NCI-H82 treated with DMSO at 0.1 percent for 48 hours (cell line): ENCODE measurements at regions not wholly inside any gene's neighbourhood (a gene's known extent, or its start where the extent isn't known, plus 50 kb on each side); places are given as distances from the start of the nearest gene placed in this dataset.

Experiments used
- DNase-seq: peaks from one replicate; lab custom pipeline; 2025; ENCODE audit not compliant: unreplicated experiment; lab: John Stamatoyannopoulos, UW

- no peak for DNase-seq
These were observed 190.7 kb upstream of the MID1 start for GRCh38 chrX:10811111-10811510.

- DNase-seq = no peak
These were observed 193.4 kb upstream of the MID1 start for GRCh38 chrX:10813761-10814160.

DNA sequence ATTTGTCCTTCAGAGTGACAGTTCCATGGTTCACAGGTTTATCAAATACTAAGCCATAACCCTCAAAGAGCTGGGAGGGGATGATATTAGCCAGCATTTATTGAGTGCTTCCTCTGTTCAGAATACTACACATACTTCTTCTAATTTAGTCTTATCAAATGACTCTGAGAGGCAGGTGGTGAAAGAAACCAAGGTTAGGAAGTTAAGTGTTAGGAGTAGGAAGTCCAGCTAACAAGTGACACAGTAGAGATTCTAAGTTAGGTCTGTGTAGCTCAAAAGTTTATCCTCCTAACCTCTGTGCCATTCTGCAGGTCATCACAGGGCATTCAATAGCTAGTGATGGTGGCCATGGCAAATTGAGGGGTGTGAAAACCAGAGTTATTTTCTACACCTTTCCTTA, 198.3 kb upstream of the MID1 start:
- no peak for DNase-seq

GRCh38 chrX:10819973-10820372, 199.6 kb upstream of the MID1 start:
- no peak for DNase-seq

DNA sequence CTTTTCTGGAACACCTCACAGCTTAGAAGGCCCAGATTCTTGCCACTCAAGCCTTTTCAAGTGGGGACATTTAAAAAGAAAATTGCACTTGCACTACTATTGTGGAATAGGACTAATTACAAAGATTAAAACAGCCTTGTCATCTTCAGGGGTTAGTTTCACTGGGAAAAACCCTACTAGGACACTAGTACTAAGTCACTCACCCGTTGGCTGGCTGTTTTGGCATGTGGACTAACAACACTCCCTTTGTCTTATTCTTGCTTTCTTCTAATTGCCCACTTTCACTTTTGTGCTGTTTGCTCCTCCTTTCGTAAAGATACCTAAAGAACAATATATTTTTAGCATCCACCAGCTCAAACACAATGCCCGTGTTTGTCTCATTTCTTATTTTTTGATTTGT, 200.9 kb upstream of the MID1 start:
- no peak for DNase-seq

GRCh38 chrX:10828036-10828435, 207.7 kb upstream of the MID1 start:
- DNase-seq = peak; percentile 46

DNA sequence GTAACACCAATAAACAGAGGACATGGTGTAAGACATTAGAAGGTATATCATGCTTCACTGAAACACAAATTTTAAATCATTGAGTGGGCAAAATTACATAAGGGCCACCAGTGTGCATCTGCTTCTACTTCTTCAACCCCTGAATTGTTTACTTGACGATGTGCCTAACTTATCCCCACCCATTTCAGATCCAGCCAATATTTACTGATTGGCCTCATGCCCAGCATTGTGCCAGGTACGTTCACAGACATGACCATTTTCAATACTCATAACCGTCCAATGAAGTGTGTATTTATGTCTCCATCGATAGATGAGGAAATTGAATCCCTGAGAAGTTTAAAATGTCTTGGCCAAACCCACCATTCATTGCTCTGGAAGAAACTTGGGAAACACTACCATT, 208.3 kb upstream of the MID1 start:
- no peak for DNase-seq

DNA sequence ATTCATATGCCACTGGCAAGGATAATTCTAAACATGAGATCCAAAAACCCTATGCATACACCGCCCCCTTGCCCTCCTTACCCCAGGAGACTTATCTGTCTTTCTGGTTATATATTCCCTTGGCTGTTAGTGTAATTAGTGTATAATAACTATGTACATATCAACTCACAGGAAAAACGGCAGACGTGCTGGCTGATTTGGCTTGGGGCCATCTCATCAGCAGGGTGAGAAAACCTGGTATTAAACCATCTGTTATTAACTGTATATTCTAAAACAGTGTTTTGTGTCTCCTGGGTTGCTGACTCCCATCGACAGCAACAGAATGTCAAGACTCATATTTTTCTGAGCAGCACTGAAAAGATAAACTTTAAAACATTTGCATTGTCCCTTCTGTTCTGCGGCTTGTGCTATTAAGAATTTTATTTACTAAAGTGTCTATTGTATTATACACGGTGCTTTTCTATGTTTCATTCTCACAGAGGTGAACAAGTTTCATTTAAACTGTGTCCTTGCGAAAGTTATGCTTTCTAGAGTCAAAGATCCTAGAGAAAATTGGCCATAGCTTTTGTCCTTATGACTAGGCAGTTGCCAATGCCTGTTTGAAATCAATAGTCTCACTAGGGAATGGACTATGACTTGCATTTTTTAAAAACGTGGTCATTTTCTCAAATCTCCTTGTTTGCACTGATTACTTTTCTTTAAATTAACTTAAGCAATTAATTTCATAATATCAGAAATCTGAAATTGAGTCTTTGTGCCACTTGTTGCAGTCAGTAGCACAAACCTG, 211.5 kb upstream of the MID1 start:
- peak; percentile 74 for DNase-seq

DNA sequence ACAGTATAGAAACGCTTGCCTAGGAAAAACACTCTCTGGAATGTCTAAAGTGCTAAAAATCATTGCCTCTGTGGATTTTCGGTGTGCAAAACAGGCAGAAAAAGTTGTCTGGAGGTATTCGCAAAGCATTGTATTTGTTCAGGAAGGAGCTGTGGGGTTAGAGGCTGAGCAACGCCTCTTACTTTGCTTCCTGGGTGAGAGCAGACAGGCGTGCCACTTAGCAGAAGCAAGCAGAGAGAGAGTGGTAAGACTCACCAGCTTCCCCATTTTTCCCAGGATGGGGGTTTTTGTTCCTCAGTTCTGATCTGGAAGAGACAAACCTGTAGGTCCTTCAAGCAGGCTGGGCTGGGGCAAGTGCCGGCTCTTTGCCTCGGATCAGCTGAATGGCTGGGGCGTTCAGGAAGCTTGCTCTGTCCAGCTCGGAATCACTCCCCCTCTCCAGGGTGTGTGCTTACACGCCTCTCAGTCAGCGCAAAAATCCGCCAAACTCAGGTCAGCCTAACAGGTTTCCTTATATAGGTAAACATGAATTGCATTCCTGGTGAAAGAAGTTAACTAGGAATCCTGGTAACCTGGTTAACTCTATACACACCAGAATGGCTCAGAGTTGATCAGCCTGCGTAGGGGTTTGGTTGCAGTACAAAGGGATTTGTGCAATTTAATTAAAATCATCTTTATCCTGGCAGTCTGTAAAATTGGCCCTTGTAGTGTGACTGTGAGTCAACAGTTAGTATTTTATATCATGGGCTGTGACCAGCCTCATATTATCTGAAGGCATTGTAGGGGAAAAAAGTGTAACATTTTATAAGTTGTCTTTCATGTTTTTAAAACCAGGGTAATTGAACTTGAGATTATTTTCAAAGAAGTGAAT, 213.1 kb upstream of the MID1 start:
- DNase-seq = peak; percentile 61

- DNase-seq = no peak
These were observed 221.2 kb upstream of the MID1 start for GRCh38 chrX:10841579-10841978.

DNA sequence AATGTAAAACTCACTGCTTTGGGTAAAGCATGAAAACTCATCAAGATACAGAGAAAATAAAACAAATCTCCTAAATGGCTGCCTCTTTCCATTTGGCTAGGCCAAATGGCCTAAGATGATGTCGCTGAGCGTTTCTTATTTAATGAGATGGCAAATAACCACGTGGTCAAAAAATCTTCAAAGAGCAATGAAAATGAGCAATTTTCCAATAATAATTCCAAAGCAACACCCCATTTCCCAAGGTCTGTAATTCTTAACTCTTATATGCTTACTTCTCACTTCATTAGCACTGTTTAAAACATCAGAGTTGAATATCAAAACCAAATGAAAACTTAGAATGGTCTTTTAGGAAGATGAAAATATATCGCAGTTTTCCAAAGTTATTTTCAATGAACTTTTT, 222.3 kb upstream of the MID1 start:
- DNase-seq = no peak

GRCh38 chrX:10847333-10847732, 226.9 kb upstream of the MID1 start:
- no peak for DNase-seq

DNA sequence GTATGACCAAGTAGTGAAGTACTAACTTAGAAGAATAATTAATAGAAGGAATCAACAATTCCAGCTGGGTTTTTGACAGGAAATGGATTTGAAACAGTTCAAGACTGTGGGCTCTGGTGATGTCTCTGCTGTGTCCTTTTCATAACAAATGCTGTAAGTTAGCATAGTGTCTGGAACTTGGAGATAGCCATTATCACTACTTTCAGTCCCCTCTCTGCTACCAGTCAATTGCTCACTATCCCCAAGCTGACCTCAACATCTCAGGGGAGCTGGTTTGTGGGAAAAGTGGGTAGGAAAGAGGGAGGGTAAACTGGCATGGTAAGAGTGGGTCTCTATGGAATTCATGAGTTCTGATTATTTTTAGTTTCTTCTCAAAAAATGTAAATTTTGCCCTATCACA, 231.4 kb upstream of the MID1 start:
- DNase-seq = no peak

DNA sequence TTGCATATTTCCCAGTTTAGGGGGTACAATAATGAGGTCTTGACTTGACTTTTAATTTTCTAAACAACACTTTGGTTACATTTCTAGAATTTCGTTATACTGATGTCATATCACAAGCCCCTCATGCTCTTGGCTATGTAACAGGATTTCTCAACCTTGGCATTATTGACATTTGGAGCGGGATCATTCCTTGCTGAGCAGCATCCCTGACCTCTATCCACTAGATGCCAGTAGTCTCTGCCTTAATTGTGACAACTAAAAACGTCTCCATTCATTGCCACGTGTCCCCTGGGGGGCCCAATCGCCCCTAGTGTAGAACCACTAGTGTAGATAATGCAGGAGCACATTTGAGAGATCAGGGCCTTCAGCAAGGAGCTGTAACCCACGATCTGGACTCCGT, 234.2 kb upstream of the MID1 start:
- peak; percentile 41 for DNase-seq

- DNase-seq = peak; percentile 92
These were observed 235.5 kb upstream of the MID1 start for GRCh38 chrX:10855845-10856244.

GRCh38 chrX:10856797-10857196, 236.4 kb upstream of the MID1 start:
- DNase-seq = peak; percentile 64

DNA sequence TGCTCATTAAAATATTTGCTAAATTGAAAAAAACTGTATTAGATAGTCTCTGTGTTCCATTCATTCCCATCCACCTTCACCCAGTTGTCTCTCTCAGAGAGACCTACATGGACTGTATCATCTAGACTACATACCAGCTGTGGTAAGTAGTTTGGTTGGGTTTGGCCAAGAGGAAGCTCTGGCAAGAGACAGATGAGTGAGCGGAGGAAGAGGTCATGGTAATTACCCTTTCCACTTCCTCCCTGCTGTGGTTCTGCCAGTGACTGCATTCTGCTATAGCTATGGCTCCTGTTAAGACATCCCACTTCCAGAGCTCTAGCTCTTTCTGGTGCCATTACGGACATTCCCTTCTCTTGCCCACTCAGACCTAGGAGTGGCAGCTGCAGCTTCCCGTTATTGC, 239.0 kb upstream of the MID1 start:
- no peak for DNase-seq

GRCh38 chrX:10875995-10876394, 235.1 kb upstream of the HCCS start:
- DNase-seq = no peak

DNA sequence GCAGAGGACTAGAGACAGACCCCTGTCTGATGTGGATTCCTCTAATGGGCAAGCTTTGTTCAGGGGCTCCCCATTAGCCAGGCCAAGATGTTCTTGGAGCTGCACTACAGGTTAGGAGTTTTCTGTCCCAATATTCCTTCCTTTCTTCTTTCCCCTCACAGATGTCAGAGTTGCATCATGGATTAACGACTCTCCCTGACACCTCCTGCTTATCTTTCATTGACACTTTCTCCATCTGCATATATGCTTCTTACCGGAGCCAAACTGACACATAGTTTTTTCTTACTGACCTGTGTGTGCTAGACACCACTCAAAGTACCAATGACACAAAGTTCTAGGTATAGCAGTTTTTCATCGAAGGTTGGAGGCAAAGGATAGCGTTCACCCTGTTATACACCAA, 228.6 kb upstream of the HCCS start:
- DNase-seq = no peak

DNA sequence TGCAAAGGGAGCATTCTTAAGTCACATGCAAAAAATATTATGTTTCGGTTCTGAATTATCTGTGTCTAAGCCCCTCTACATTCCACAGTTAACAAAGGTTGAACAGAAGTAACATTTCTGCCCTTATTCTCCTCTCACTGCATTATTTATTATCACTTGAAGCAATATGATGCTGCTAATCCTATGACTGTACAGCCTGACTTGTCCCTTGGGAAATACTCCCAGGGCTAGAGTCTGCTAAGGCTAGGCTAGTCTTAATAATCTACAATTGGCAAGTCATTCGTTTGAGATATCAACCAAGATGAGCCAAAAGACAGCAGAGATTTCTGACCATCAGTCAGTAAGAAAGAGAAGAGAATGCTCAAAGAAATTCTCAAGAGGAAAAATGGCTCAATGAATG, 226.9 kb upstream of the HCCS start:
- DNase-seq = peak; percentile 45

- DNase-seq = no peak
These were observed 218.4 kb upstream of the HCCS start for GRCh38 chrX:10892621-10893225.

DNA sequence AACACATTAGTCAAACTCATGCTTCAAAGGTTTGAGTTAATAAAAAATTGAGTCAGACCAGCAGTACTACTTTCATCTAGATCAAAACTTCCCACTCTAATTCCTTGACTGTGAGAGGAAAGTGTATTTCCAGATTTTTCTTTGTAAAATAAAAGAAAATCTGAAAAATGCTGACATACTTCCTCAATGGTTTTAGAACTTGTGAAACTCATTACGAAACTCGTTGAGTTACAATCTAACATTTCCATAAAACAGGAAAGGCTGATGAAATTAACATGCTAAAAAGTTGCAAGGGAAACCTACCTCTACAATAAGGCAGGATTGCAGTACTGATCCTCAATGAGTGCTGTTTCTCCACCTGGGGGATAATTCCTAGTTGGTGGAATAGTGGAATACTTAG, 217.8 kb upstream of the HCCS start:
- no peak for DNase-seq
